ENCODE measurements at regions not wholly inside any gene's neighbourhood (a gene's known extent, or its start where the extent isn't known, plus 50 kb on each side); places are given as distances from the start of the nearest gene placed in this dataset.

DNA sequence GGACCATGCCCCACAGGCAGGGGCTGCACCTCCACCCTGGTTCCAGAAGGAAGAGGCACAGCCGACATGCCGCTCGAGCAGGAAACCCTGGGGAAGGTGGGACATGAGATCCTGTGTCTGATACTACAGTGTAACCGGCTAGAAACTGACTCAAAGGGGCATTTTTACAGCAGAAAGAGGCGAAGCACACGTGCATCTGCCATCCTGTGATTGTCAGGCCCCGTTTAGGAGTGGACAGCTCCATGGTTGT is 62.7 kb downstream of the SIK1 start:
- DNase-seq (ENCODE audit: low read depth) = no peak

DNA sequence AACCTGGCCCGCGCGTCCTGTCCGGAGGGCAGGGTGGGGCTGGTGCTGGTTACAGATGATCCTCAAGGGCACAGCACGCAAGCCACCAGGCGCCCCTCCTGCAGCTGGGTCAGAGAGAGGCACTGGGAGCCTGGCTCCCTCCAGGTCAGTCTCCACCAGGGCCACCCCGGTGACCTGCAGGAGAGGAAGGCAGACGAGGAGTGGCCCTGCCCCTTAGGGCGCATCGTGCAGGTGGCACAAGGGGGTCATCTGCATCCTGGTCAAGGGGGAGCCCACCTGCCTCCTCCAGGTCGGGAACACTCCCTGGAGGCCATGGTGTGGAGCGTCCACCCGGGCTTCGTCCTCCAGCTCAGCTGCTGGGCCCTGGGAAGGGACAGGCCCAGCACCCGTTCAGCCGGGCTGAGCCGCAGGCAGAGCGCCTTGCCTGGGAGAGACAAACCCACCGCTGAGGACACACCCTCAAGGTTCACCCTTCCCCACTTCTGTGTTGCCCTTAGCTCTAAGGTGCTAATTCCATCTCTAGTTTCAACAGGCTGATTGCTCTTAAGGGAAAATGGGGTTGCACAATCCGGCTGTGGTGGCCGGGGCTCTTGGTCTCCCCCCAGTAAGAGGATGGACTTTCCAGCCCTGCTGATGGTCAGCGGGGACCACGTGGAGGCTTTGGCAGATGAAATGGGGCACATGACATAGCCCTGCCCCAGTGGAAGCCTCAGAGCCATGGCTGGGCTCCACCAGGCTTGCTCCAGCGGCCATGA is 63.2 kb downstream of the SIK1 start:
- DNase-seq (ENCODE audit: low read depth) = no peak

DNA sequence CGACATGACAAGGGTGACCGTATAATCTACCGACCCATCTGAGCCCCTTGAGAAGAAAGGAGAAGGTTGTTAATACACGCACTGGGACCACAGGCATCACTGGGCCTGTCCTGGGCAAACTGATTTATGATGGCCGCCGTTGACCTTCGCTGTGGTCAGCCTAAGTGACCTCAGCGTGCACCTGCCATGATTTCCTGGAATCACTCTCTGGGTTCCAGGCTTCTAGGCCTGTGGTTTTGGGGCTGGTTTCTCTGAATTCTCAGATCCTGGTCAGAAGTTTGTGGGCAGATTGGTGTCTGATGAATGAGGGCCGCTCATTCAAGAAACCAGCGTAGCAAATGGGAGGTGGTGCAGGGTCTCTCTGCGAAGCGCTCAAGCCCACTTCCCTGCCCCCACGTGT is 64.0 kb downstream of the SIK1 start:
- DNase-seq (ENCODE audit: low read depth) = no peak

DNA sequence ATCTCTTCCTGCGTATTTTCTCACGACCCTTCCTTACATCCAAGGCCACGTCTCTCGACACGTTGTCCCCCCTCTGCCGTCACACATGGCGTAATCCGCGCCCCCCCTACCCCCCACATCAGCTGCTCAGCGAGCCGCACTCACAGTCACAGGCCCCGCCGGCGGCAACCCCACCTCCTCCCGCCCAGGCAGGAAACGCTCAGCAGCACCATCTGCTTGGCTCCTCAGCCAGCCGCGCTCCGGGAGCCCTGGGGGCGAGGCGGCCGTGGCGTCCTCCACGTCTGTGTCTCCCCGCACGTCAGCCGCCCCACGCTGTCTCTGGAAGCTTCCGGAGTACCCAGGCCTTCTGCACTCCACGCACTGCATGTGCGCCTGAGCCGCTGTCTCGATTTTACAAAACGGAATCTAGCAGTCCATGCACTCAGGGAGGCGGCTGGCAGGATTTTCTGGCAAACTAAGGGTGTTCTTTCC is 64.6 kb downstream of the SIK1 start:
- DNase-seq (ENCODE audit: low read depth) = no peak

DNA sequence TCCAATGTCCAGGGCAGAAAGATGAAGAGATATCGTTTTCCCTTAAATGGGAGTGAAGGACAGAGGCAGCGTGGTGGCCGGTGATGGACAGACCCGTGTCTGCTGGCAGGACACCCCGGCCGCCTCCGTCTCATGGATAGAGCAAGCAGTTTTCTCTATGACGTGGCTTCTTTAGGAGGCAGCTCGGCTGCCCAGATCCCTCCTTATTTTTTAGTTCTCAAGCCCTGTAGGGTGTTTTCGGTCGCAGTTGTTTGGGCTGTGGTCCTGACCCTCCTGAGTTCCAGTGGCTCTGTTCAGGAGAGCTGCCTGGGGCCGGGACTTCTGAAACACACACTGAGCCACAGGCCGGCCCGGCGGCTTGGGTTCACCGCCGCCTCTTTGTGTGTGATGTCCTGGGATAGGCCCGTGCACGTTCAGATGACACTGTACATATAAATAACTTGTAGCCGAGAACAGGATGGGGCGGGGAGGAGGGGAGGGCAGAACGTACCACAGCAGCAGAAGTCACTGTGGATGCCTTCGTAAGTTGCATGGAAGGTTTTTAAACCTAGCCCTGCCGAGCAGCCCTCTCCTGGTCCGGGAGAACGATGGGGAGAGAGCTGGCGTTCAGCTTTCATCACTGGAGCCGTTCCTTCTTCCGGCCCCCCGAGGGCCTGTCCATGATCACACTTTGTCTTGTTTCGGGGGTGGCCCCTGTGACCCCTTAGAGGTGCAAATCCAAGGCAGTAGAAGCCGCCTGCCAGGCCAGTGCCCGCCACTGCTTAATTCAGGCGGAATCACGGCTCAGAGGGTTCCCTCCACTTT is 65.2 kb downstream of the SIK1 start:
- DNase-seq (ENCODE audit: low read depth) = no peak

DNA sequence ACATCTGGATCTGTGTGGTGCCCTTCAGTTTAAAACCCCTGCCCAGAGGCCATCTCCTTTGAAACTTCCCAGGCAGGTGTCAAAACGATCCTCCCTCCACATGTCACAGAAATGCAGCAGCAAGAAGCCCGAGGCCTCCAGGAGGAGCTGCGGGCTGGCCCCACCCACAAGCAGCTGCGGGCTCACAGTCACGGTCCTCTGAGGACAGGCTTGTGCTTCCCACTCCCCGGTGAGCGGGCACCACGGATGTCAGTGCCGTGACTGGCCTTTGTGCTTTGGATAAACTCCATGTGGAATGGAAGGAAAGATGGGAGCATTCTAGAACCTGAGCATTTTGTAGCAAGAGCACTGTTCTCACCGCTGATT is 65.8 kb downstream of the SIK1 start:
- no peak for DNase-seq (ENCODE audit: low read depth)

DNA sequence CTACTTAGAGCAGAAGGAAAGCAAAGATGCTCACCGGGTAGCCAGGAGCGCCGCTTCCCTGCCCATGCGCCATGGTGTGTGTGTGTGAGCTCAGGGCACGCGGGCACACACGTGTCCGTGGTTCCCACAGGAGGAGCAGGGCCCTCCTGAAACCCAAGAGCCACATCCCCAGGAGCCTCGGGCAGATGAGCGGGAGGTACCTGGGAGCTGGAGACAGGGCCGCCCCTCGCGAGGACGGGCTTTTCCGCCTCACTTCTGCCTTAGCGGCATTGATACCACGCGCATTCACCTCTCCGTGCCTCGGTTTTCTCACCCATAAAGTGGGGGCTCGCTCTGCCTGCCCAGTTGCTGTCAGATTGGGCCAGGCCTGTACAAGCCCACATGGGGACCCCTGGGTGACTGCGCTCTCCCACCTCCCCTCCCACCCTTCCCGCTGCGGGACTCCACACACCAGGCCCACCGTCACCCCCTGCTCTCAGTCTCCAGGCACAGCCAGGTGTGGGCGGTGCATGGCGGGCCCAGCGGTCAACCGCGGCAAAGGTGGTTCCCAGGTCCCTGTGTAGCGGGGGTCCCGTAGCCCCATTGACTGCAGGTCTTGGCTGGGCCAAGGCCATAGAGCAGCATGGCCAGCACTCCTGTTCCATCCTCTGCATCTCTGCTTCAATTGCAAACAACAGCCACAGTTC is 66.3 kb downstream of the SIK1 start:
- no peak for DNase-seq (ENCODE audit: low read depth)

DNA sequence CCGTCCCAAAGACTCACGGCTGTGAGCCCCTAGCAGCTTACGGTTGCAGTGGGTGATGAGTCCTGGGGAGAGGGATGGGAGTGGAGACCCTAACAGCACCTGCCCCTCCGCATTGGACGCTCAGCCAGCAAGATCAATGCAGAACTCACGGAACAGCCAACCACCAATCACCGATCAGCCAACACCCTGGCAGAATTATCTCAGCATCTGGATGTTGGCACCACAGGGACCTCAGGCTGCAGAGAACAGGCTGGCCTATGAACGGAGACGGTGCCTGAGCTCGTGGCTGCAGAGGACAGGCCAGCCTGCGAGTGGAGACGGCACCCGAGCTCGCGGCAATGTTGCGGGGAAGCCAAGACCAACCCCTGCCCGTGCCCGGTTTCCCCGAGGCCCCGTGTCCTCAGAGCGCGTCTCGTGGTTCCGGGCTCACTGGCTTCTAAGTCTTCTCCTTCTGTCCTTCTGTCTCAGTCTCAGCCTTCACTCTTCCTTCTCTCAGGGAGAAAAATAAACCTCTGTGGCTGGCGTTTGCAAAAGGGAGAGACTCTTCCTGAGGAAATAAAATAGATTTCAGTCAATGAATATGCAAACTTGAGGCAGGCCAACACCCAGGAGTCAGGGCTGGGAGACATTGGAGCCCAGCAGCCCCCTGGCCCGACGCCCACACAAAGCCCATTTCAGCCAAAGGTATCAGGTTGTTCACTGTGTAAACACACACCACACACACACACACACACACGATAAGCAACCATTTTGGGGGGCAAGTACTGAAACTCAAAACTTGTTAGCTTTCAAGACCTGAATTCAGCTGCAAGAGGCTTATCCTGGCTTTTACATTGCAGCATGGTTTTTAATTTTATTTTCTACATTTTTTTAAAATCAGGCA is 67.8 kb downstream of the SIK1 start:
- no peak for DNase-seq (ENCODE audit: low read depth)

DNA sequence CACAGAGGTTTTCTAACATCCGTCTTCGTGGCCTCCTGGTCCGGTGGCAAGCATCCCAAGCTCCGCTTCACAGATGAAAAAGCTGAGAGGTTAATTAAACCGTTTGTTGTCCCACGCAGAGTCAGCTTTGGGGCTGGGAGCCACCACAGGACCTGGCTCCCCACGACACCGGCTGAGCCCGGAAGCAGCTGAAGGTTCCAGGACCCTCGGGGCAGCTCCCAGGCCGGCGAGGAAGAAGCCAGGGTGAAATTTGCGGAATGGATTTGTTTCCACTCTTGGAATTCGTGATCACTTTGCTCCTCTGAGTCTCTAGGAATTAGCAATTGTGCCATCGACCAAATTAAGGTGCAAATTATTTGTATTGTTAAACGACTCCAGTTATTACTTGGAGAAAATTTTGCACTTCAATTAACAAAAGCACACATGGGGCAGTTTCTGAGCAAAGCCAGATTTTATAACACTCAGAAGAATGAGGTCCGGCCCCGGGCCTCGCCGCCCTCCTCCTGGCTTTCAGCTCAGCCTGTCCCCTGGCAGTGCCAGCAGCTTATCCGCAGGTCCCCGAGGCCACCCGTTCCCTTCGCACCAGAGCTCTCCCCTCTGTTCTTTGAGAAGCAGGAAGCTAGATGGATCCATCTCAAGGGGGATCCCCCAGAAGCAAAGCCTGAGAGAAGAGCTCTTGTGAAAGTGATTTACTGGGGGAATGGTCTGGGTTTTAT is 69.1 kb downstream of the SIK1 start:
- DNase-seq (ENCODE audit: low read depth) = no peak

DNA sequence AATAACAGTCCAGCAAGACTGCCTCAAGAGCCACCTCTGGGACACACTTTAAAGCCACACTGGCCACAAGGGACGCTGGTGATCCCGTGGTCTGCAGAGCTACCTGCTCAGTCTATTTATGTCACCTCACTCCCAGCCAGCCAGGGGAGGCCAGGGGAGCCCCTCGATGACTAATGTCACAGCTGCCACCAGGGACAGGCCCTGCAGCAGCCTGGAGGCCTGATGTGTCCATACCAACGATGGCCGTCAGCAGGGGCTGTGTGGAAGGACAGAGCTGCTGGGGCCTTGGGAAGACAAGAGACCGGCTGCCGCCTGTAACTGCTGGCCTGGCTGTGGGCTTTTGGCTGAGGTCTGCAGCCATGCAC is 71.0 kb downstream of the SIK1 start:
- DNase-seq (ENCODE audit: low read depth) = no peak

DNA sequence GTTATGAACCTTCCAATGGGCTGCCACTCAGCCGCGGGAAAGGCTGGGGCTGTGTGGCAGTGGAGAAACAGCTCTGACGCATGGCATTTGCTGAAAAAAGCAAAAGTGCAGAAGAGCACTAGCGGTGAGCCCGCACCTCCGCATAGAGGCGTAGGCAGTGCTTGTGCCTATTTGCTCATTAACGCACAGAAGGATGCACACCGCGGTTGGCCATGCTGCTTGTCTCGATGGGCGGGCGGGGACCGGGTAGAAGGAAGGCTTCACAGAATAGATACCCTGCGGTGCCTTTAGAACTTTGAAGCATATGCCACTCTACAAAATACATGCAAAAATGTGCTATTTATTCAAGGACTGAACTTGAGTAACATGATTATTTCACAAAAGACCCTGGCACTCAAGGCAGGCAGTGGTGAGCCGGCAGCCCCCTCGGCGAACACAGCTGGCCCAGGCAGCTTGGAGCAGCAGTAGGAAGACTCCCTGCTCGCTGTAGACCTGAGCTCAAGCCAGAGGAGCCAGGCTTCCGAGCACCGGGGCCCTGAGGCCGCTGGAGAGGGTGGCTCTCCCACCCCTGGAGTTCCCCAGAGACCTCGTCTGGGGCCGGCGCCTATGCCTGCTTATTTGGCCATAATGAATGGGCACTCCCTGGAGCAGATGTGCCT is 71.5 kb downstream of the SIK1 start:
- DNase-seq (ENCODE audit: low read depth) = no peak

DNA sequence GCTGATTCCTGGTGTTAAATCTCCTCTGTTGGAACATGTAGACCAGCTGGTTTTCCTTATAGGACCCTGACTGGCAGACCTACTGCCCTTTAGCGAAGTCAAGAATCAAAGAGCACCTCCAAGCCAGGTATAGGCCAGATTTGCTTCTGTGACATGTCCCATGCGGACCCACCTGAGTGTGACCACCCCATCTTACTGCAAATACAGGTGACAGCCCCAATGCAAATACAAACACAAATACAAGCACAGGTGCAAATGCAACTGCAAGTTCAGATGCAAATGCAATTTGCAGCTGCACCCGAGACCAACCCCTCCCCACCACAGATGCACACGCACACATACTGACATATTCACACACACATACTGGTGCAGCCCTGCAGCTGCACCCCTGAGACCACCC is 72.3 kb downstream of the SIK1 start:
- no peak for DNase-seq (ENCODE audit: low read depth)

DNA sequence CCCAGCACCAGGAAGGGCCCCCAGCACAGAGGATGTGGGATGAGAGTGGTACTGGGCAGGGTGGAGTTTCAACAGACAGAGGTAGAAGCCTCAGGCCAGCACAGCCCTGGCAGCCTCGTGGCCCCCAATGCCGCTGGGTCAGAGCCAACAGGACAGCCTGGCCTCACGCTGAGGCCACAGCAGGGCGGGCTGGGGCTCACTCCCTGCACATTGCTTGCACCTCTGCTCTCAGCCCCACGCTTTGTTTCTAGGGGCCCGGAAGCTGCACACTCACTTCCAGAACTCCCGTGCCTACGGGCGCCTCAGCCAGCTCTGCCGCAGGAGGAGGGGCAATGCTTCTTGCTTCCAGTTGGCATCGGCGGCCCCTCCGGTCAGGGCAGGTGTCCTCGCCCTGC is 72.9 kb downstream of the SIK1 start:
- no peak for DNase-seq (ENCODE audit: low read depth)

DNA sequence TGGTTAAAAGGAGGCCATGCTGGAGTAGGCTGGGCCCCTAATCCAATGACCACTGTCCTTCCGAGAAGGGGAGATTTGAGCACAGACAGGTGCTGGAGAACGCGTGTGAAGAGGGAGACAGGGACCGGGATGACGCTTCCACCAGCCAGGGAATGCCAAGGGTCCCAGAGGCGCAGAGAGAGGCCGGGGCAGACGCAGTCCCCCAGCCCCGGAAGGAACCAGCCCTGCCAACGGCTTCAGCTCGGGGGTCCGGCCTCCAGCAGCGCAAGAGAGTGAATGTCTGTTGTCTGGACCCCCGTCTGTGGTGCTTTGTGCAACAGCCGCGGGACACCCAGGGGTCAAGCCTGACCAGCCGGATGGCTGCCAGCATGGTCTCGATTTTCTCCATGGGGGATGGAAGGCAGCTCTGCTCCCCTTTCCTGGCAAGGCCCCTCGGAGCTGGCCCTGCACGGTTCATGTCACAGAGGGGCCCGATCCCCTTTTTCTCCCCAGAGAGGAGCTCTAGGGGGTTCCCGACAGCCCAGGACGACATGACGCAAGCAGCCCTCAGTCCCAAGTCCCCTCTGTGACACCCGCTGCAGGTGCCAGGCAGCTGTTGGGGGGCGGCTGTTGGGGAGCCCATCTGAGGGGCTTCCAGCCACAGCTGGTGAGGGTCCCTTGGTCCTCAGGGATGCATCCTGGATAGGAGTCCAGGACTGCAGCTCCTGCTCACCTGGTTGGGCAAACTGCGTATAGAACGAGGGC is 73.5 kb downstream of the SIK1 start:
- DNase-seq (ENCODE audit: low read depth) = no peak

DNA sequence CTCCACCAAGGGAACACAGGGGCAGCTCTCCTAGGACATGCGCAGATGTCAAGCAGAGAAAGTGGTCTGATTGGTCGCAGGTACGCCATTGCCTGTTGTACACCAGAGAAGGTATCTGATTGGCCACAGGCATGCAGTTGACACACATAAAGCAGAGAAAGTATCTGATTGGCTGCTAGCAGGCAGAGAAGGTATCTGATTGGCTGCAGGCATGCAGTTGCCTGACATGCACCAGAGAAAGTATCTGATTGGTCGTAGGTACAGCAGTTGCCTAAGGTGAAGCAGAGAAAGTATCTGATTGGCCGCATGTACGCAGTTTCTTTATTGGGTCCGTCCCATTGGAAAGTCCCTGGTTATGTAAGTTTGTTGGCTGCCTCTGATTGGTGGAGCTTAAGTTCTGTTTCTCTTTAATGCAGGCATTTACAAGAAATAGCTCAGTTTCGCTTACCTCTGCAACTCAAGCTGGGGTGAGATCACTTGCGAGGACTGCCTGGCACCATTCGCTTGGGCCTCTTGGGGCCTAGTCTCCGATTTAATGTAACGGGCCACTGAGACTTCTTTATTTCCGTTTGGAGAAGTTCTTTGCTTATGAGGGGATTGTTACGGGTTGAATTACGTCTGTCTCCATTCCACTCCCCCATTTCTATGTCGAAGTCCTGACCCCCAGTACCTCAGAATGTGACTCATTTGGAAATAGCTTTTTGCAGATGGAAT is 74.2 kb downstream of the SIK1 start:
- DNase-seq (ENCODE audit: low read depth) = no peak

DNA sequence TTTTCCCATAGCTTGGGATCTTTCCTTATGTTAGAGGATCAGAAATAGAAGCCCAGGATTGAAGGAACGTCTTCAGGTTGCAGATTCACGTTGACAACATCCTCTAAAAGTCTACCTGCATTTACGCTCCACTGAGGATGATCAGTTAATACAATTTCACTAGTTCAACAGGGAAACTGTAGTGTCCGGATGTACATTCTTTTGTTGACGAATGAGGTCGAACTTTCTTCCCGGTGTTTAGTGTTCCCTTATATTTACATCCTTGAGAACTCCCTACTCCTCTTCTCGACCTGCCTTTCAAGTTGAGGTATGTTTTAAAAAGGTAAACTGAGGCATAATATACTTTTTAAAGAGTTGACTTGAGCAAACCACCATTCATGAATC is 74.8 kb downstream of the SIK1 start:
- no peak for DNase-seq (ENCODE audit: low read depth)

DNA sequence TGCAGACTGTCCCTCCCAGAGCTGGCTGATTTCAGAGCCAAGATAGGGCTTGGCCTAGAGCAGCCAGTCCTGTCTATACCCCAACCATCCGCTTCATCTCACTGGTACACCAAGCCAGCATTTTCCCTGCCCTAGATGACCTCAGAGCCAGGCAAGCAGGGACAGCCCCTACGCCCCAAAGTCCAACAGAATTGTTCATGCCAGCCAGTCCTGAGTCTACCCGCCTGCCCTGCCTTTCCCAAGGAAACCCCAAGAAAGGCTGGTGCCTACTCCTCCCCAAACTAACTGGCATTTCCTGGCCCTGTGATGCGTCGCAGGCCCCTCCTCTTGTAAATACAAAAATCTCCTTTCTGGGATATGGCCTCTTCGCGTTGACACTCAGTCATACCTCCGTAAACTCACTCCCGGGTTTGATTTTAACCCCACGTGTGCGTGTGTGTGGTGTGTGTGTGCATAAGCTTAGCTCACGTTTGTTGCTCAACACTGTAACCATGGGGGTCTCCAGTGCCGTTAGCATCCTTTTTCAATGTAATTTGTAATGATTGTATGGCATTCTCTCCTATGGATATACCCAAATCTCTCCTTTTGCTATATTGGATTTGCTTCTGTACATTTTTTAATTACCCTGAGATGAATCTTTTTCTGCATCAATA is 75.3 kb downstream of the SIK1 start:
- DNase-seq (ENCODE audit: low read depth) = no peak

DNA sequence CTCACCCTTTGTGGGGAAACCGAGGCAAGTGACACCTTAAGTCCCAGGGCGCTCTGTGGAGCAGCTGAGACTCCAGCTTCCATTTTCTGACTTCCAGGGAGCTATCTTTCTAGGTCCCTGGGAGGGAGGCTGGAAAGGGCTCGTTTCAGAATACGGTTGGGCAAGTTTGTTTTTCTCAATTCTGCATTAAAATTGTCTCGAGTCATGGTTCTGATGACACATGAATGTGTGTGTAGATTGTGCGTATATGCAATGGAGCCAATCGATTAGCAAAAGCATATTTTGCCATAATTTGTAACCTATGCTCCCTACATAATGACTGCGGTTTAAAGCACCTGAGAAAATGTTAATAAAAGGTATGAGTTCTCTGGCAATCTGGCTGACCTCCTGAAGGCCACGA is 77.3 kb downstream of the SIK1 start:
- no peak for DNase-seq (ENCODE audit: low read depth)

DNA sequence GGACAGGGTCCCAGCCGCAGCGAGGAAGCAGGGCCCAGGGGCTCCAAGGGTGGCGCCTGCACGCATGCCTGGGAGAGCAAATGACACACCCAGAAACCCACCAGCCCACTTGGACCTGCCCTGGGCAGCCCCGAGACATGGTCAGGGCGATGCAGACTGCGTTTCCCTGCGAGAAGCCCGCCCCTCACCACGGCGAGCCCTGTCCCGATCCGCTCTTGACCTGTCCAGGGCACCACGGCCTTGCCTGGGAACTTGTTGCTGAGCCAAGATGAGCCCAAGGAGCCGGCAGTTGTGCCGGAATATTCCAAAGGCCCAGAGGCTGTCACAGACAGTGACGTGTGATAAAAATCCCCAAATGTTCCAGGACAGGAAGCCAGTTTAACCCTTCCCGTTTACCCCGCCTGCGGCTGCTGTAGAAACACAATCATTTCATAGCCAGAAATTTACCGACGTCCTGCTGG is 78.1 kb downstream of the SIK1 start:
- DNase-seq (ENCODE audit: low read depth) = no peak

All from renal cortical epithelial cell (primary cell).